A549 (cell line): ENCODE measurements at regions not wholly inside any gene's neighbourhood (a gene's known extent, or its start where the extent isn't known, plus 50 kb on each side); places are given as distances from the start of the nearest gene placed in this dataset.

Experiments used
- ATAC-seq, 2 experiments: fragments of 200-7000 bp in 1 of 2; fragments of >200 bp in 1 of 2; cut with Nextera tagmentation in 1 of 2; cut with Tn5 transposase in 1 of 2; 3 replicates each; pipeline versions ENCODE4 v1.8.0 to v1.9.1; 2018 to 2020; ENCODE audit warnings: mild to moderate bottlenecking in 1 of 2, moderate library complexity in 1 of 2
- CTCF ChIA-PET: fragments of 300-600 bp; sonication (Branson Sonifier 250); formaldehyde crosslinking; extraction: SDS; loops from one replicate; lab custom pipeline; 2021; ENCODE audit warnings: antibody characterized with exemption, inconsistent platforms; lab: Yijun Ruan, JAX
- POLR2A ChIA-PET: fragments of 350-600 bp; formaldehyde crosslinking; extraction: SDS; loops from one replicate; lab custom pipeline; 2021; ENCODE audit warnings: antibody characterized with exemption, inconsistent platforms; lab: Yijun Ruan, JAX
- DNase-seq, 2 experiments: peaks; one replicate each; pipeline versions ENCODE4 v3.0.0 to v3.0.0-alpha.2; 2011 to 2016; ENCODE audit warnings: low read depth in 1 of 2, low spot score in 1 of 2
- FAIRE-seq: peaks from 2 replicates; lab custom pipeline; 2011; peaks lifted over from hg19 to GRCh38; lab: Jason Lieb, UNC
- H3K27ac ChIP-seq, 2 experiments: fragments of >200 bp; sonication (Bioruptor Twin); formaldehyde crosslinking; 3 replicates each; pipeline ENCODE4 v1.5.1; 2016 to 2017
- H3K4me1 ChIP-seq: fragments of >200 bp; sonication (Bioruptor Twin); formaldehyde crosslinking; 3 replicates; pipeline ENCODE4 v1.6.1; 2016
- H3K4me2 ChIP-seq: fragments of >200 bp; sonication (Bioruptor Twin); formaldehyde crosslinking; 3 replicates; pipeline ENCODE4 v1.6.1; 2016
- H3K4me3 ChIP-seq: fragments of >200 bp; sonication (Bioruptor Twin); formaldehyde crosslinking; 3 replicates; pipeline ENCODE4 v1.5.1; 2016
- H3K9me3 ChIP-seq: fragments of >200 bp; sonication (Bioruptor Twin); formaldehyde crosslinking; 3 replicates; pipeline ENCODE4 v1.6.1; 2016
- BCL3 ChIP-seq: fragments of >200 bp; sonication (Bioruptor Twin); formaldehyde crosslinking; IDR thresholded peaks from 3 replicates; pipeline ENCODE4 v1.6.1; 2016
- CBX8 ChIP-seq: fragments of 200-600 bp; sonication (generic); IDR thresholded peaks from 2 replicates; pipeline ENCODE4 v1.6.1; 2016
- ELK1 ChIP-seq: fragments of 150-350 bp; IDR thresholded peaks from 2 replicates; pipeline ENCODE4 v1.6.1; 2014; ENCODE audit warnings: low read depth, mild to moderate bottlenecking, low read length
- EP300 ChIP-seq, 2 experiments: fragments of >200 bp; sonication (Bioruptor Twin); formaldehyde crosslinking; IDR thresholded peaks; 2 replicates in 1 of 2; 3 replicates in 1 of 2; pipeline ENCODE4 v1.6.1; 2016 to 2017
- ESRRA ChIP-seq: fragments of 150-350 bp; IDR thresholded peaks from 2 replicates; pipeline ENCODE4 v1.6.1; 2014; ENCODE audit warnings: mild to moderate bottlenecking, low read length, borderline replicate concordance
- FOXS1 ChIP-seq: fragments of 250-450 bp; sonication (Bioruptor Pico); IDR thresholded peaks from 2 replicates; pipeline ENCODE4 v1.5.0; 2020; ENCODE audit warnings: mild to moderate bottlenecking, moderate library complexity
- HOXA7 ChIP-seq: fragments of 250-450 bp; sonication (Bioruptor Pico); IDR thresholded peaks from 2 replicates; pipeline ENCODE4 v1.5.0; 2020; ENCODE audit warnings: mild to moderate bottlenecking, moderate library complexity
- HOXB13 ChIP-seq: fragments of 250-450 bp; sonication (Bioruptor Pico); IDR thresholded peaks from 2 replicates; pipeline ENCODE4 v1.5.0; 2020; ENCODE audit warnings: low read depth, mild to moderate bottlenecking, moderate library complexity
- JUN ChIP-seq, 2 experiments: fragments of >200 bp; sonication (Bioruptor Twin); formaldehyde crosslinking; IDR thresholded peaks; 2 replicates in 1 of 2; 3 replicates in 1 of 2; pipeline ENCODE4 v1.6.1; 2016 to 2017
- MAFK ChIP-seq: fragments of 450-650 bp; IDR thresholded peaks from 2 replicates; pipeline ENCODE4 v1.6.1; 2014; ENCODE audit not compliant: partially characterized antibody
- NR3C1 ChIP-seq: fragments of >200 bp; sonication (Bioruptor Twin); formaldehyde crosslinking; IDR thresholded peaks from 3 replicates; pipeline ENCODE4 v1.6.1; 2017
- PHF8 ChIP-seq: fragments of 200-600 bp; sonication (generic); IDR thresholded peaks from 2 replicates; pipeline ENCODE4 v1.6.1; 2016; ENCODE audit warnings: low read depth, mild to moderate bottlenecking, antibody characterized with exemption, moderate library complexity, borderline replicate concordance
- POLR2AphosphoS2 ChIP-seq: conservative IDR thresholded peaks from 2 replicates; pipeline ENCODE4 v1.6.1; 2012; ENCODE audit warnings: low read length, improper control_type of control experiment, inconsistent platforms
- RCOR1 ChIP-seq: fragments of 150-350 bp; IDR thresholded peaks from 2 replicates; pipeline ENCODE4 v1.6.1; 2014; ENCODE audit warnings: antibody characterized with exemption, low read length, low read depth
- RFX5 ChIP-seq: fragments of 450-650 bp; IDR thresholded peaks from 2 replicates; pipeline ENCODE4 v1.7.1; 2014; ENCODE audit warnings: antibody characterized with exemption, mild to moderate bottlenecking, moderate library complexity
- RNF2 ChIP-seq: fragments of 200-600 bp; sonication (generic); IDR thresholded peaks from 2 replicates; pipeline ENCODE4 v1.6.1; 2016; ENCODE audit warnings: low read depth, mild to moderate bottlenecking, antibody characterized with exemption, moderate library complexity, borderline replicate concordance
- TP53 ChIP-seq: fragments of 250-450 bp; sonication (Bioruptor Pico); IDR thresholded peaks from 2 replicates; pipeline ENCODE4 v1.5.0; 2021; ENCODE audit warnings: mild to moderate bottlenecking, moderate library complexity
- WGBS: methylation state at CpG from one replicate; pipeline ENCODE4 v1.1.6; 2017; ENCODE audit errors: missing lambda C conversion rate; 5-methylcytosine and 5-hydroxymethylcytosine counted together
- TF ChIP-seq, protein P1 (sequence below): fragments of 450-650 bp; IDR thresholded peaks from 2 replicates; pipeline ENCODE4 v1.6.1; 2014; ENCODE audit warnings: antibody characterized with exemption
- TF ChIP-seq, protein P2 (sequence below): fragments of 250-450 bp; sonication (Bioruptor Pico); IDR thresholded peaks from 2 replicates; pipeline ENCODE4 v1.5.0; 2021; ENCODE audit warnings: mild to moderate bottlenecking, moderate library complexity, borderline replicate concordance

- Histone ChIP-seq H3K9me3 (no peaks in the 10 kb centered on the region), H3K27ac (no peak overlapping the region), H3K4me3 (no peak overlapping the region), H3K4me2 (no peak overlapping the region), H3K4me1 (no peaks in the 10 kb centered on the region)
- ChIA-PET POLR2A (no interaction called here), CTCF (interaction anchor here (1.0 kb wide), 1 partner anchor 44 kb away, joined by 3 read pairs; no protein-coding TSS in a partner anchor)
- WGBS, result 3% methylated on average over 3 of the region's 3 CpGs
- DNase-seq (no peak), FAIRE-seq (no peak), ATAC-seq (no peak)
- TF ChIP-seq, protein P1, sequence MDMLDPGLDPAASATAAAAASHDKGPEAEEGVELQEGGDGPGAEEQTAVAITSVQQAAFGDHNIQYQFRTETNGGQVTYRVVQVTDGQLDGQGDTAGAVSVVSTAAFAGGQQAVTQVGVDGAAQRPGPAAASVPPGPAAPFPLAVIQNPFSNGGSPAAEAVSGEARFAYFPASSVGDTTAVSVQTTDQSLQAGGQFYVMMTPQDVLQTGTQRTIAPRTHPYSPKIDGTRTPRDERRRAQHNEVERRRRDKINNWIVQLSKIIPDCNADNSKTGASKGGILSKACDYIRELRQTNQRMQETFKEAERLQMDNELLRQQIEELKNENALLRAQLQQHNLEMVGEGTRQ, result no peak
- no peak for TF ChIP-seq CBX8
- no peak for TF ChIP-seq TP53 (CRISPR knock-in tag)
- TF ChIP-seq PHF8, result no peak
- TF ChIP-seq RFX5, result no peak
- no peak for TF ChIP-seq RNF2
- TF ChIP-seq FOXS1 (CRISPR knock-in tag), result no peak
- no peak for TF ChIP-seq HOXA7 (CRISPR knock-in tag)
- TF ChIP-seq POLR2AphosphoS2, result no peak
- no peak for TF ChIP-seq MAFK
- TF ChIP-seq ELK1, result no peak
- TF ChIP-seq JUN (IDR thresholded peaks at IDR 0.05), result no peak
- no peak for TF ChIP-seq ESRRA
- TF ChIP-seq BCL3, result no peak
- no peak for TF ChIP-seq EP300 (IDR thresholded peaks at IDR 0.05)
- TF ChIP-seq, protein P2, sequence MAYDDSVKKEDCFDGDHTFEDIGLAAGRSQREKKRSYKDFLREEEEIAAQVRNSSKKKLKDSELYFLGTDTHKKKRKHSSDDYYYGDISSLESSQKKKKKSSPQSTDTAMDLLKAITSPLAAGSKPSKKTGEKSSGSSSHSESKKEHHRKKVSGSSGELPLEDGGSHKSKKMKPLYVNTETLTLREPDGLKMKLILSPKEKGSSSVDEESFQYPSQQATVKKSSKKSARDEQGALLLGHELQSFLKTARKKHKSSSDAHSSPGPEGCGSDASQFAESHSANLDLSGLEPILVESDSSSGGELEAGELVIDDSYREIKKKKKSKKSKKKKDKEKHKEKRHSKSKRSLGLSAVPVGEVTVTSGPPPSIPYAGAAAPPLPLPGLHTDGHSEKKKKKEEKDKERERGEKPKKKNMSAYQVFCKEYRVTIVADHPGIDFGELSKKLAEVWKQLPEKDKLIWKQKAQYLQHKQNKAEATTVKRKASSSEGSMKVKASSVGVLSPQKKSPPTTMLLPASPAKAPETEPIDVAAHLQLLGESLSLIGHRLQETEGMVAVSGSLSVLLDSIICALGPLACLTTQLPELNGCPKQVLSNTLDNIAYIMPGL (CRISPR knock-in tag), result no peak
- no peak for TF ChIP-seq RCOR1
These were observed 62.9 kb upstream of the AGBL1 start for GRCh38 chr15:86016750-86017149.

DNA sequence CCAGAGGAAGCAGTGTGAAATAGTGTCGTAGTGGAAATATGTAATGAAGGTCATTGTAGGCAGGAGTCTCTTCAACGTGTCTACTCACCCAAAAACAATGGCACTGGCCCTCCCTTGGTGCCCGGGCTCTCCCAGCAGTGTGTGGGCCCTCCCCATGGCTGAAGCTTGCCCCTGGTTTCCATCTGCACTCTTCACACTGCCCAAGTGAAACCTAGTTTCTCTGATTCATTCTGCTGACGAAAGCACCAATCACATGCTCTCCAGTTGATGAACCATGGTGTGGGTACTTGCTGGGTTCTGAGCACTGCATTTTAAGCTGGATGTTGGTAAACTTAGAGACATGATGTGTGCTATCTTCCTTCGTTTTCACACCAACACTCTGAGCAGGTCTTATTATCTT, 61.0 kb upstream of the AGBL1 start:
- TF ChIP-seq FOXS1 (CRISPR knock-in tag), result no peak
- TF ChIP-seq HOXB13, result no peak
- TF ChIP-seq NR3C1, result no peak
- TF ChIP-seq ELK1, result no peak
- 10% methylated on average over 5 of the region's 5 CpGs for WGBS
- no peaks in the 10 kb centered on the region for H3K4me1 ChIP-seq
- ChIA-PET CTCF (no interaction called here), POLR2A (no interaction called here)
- no peak overlapping the region for H3K4me3 ChIP-seq
- no peaks in the 10 kb centered on the region for H3K9me3 ChIP-seq
- no peak overlapping the region for H3K27ac ChIP-seq
- DNase-seq, result no peak
- ATAC-seq, result no peak; a peak in 2 of 6 replicates
- H3K4me2 ChIP-seq, result peak overlapping the region; percentile 3; the same call in 1 of the 3 replicates
- no peak for FAIRE-seq
